ENCODE measurements at regions not wholly inside any gene's neighbourhood (a gene's known extent, or its start where the extent isn't known, plus 50 kb on each side); places are given as distances from the start of the nearest gene placed in this dataset.

DNA sequence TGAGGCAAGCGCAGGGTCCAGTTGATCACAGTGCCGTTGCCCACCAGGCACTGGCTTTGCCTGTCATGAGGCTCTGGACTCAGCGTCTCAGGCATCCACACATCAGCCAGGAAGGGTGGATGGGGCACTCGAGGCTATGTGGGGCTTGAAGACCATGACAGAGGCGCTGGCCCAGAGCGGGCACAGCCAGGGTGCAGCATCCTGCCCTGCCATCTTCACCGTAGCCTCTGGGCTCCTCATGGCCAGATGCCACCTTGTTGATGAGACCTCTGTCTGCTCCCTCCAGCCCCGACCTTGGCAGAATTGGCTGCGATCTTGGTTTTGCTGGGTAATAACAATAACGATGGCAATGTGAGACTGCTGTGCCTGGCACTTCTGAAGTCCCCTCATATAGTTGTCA, 404.2 kb upstream of the IRX2 start:
- Histone ChIP-seq H2AFZ (ENCODE audit: control insufficient read depth, low read depth, low read length) (no peak overlapping the region), H3K36me3 (ENCODE audit: control insufficient read depth in 2 of 2, insufficient read depth in 2 of 2, low read length in 1 of 2) (no peaks in the 10 kb centered on the region; a peak in 1 of 4 replicates), H4K20me1 (ENCODE audit: control insufficient read depth, insufficient read depth) (no peaks in the 10 kb centered on the region), H3K27ac (ENCODE audit: control insufficient read depth, insufficient read depth) (no peak overlapping the region), H3K4me1 (ENCODE audit: control insufficient read depth, insufficient read depth, low read length) (no peaks in the 10 kb centered on the region), H3K4me2 (ENCODE audit: control insufficient read depth, insufficient read depth) (no peak overlapping the region), H3K9ac (ENCODE audit: control insufficient read depth, insufficient read depth, low read length) (no peak overlapping the region), H3K27me3 (replicated peaks in 1 of 2; ENCODE audit: control insufficient read depth in 2 of 2, insufficient read depth in 2 of 2, low read length in 1 of 2) (no peaks in the 10 kb centered on the region), H3K4me3 (no peak overlapping the region), H3K9me3 (replicated peaks; ENCODE audit: control insufficient read depth, insufficient read depth, low read length) (no peaks in the 10 kb centered on the region; the same call in 2 of the 3 replicates), H3K79me2 (ENCODE audit: control insufficient read depth, insufficient read depth, low read length) (no peaks in the 10 kb centered on the region)
- CTCF ChIA-PET = no interaction called here
- SMC1A ChIA-PET (ENCODE audit: uncharacterized antibody, unreplicated experiment) = no interaction called here
- intact Hi-C loops (cut with micrococcal nuclease; ENCODE audit: unreplicated experiment) = no loop called here
- POLR2A ChIA-PET = no interaction called here
- RAD21 ChIA-PET (ENCODE audit: unreplicated experiment) = no interaction called here
- no peak for ATAC-seq
- in situ Hi-C loops (cut with MboI) = no loop called here
- no TSS peak for BruUV-seq (replicated peaks)
- WGBS (ENCODE audit: insufficient coverage, insufficient replicate concordance, low lambda C conversion rate, missing lambda C conversion rate) = 47% methylated on average over 10 of the region's 10 CpGs
- DNase-seq (ENCODE audit: low read depth, low spot score) = no peak
- TF ChIP-seq POLR2A (IDR thresholded peaks at IDR 0.05; ENCODE audit: low read depth, low read length) (no peak), SP1 (IDR thresholded peaks at IDR 0.05; ENCODE audit: low read depth, low read length) (no peak), SREBF2 (IDR thresholded peaks at IDR 0.05; ENCODE audit: low read length) (no peak)
- TF ChIP-seq, protein P1, sequence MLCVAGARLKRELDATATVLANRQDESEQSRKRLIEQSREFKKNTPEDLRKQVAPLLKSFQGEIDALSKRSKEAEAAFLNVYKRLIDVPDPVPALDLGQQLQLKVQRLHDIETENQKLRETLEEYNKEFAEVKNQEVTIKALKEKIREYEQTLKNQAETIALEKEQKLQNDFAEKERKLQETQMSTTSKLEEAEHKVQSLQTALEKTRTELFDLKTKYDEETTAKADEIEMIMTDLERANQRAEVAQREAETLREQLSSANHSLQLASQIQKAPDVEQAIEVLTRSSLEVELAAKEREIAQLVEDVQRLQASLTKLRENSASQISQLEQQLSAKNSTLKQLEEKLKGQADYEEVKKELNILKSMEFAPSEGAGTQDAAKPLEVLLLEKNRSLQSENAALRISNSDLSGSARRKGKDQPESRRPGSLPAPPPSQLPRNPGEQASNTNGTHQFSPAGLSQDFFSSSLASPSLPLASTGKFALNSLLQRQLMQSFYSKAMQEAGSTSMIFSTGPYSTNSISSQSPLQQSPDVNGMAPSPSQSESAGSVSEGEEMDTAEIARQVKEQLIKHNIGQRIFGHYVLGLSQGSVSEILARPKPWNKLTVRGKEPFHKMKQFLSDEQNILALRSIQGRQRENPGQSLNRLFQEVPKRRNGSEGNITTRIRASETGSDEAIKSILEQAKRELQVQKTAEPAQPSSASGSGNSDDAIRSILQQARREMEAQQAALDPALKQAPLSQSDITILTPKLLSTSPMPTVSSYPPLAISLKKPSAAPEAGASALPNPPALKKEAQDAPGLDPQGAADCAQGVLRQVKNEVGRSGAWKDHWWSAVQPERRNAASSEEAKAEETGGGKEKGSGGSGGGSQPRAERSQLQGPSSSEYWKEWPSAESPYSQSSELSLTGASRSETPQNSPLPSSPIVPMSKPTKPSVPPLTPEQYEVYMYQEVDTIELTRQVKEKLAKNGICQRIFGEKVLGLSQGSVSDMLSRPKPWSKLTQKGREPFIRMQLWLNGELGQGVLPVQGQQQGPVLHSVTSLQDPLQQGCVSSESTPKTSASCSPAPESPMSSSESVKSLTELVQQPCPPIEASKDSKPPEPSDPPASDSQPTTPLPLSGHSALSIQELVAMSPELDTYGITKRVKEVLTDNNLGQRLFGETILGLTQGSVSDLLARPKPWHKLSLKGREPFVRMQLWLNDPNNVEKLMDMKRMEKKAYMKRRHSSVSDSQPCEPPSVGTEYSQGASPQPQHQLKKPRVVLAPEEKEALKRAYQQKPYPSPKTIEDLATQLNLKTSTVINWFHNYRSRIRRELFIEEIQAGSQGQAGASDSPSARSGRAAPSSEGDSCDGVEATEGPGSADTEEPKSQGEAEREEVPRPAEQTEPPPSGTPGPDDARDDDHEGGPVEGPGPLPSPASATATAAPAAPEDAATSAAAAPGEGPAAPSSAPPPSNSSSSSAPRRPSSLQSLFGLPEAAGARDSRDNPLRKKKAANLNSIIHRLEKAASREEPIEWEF (IDR thresholded peaks at IDR 0.05; ENCODE audit: insufficient replicate concordance, low read depth, low read length) = no peak
- TF ChIP-seq, protein P2, sequence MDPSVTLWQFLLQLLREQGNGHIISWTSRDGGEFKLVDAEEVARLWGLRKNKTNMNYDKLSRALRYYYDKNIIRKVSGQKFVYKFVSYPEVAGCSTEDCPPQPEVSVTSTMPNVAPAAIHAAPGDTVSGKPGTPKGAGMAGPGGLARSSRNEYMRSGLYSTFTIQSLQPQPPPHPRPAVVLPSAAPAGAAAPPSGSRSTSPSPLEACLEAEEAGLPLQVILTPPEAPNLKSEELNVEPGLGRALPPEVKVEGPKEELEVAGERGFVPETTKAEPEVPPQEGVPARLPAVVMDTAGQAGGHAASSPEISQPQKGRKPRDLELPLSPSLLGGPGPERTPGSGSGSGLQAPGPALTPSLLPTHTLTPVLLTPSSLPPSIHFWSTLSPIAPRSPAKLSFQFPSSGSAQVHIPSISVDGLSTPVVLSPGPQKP (IDR thresholded peaks at IDR 0.05; ENCODE audit: low read depth, low read length) = no peak
- FAIRE-seq = no peak
